HCEC 1CT (cell line): ENCODE measurements at regions not wholly inside any gene's neighbourhood (a gene's known extent, or its start where the extent isn't known, plus 50 kb on each side); places are given as distances from the start of the nearest gene placed in this dataset.
"Not testable (repeated sequence)": the region's sequence is repeated elsewhere in the genome, so short reads cannot be mapped to it uniquely, and the experiment has no call there.

Source experiments
- DNase-seq: peaks from one replicate; pipeline ENCODE4 v3.0.0-alpha.2; 2017

GRCh38 chr3:168738527-168739325 is 643.0 kb upstream of the GOLIM4 start:
- no peak for DNase-seq

GRCh38 chr3:168736202-168736601 is 640.5 kb upstream of the GOLIM4 start:
- DNase-seq, result no peak

- no peak for DNase-seq
These were observed 634.3 kb upstream of the GOLIM4 start for GRCh38 chr3:168730073-168730472.

GRCh38 chr3:168722091-168722490 is 626.4 kb upstream of the GOLIM4 start:
- DNase-seq, result no peak

GRCh38 chr3:168714609-168715240 is 619.0 kb upstream of the GOLIM4 start:
- no peak for DNase-seq

GRCh38 chr3:168709073-168709472 is 613.3 kb upstream of the GOLIM4 start:
- DNase-seq, result no peak

GRCh38 chr3:168707900-168708299 is 612.2 kb upstream of the GOLIM4 start:
- DNase-seq, result no peak

GRCh38 chr3:168705412-168705811 is 609.7 kb upstream of the GOLIM4 start:
- no peak for DNase-seq

- DNase-seq, result no peak
These were observed 600.3 kb upstream of the GOLIM4 start for GRCh38 chr3:168696051-168696450.

- DNase-seq, result no peak
These were observed 598.1 kb upstream of the GOLIM4 start for GRCh38 chr3:168693870-168694269.

GRCh38 chr3:168688267-168688666 is 592.5 kb upstream of the GOLIM4 start:
- DNase-seq, result no peak

GRCh38 chr3:168684519-168684918 is 588.8 kb upstream of the GOLIM4 start:
- no peak for DNase-seq

GRCh38 chr3:168678730-168679129 is 583.0 kb upstream of the GOLIM4 start:
- DNase-seq, result no peak

- no peak for DNase-seq
These were observed 575.4 kb upstream of the GOLIM4 start for GRCh38 chr3:168671091-168671490.

- DNase-seq, result not testable (repeated sequence)
These were observed 565.3 kb upstream of the GOLIM4 start for GRCh38 chr3:168660879-168661657.

GRCh38 chr3:168659015-168659414 is 563.3 kb upstream of the GOLIM4 start:
- DNase-seq, result no peak

GRCh38 chr3:168655611-168656010 is 559.9 kb upstream of the GOLIM4 start:
- no peak for DNase-seq

GRCh38 chr3:168654700-168655099 is 559.0 kb upstream of the GOLIM4 start:
- DNase-seq, result no peak

GRCh38 chr3:168653255-168653654 is 557.5 kb upstream of the GOLIM4 start:
- DNase-seq, result no peak

GRCh38 chr3:168648321-168648720 is 552.6 kb upstream of the GOLIM4 start:
- no peak for DNase-seq

- DNase-seq, result no peak
These were observed 551.9 kb upstream of the GOLIM4 start for GRCh38 chr3:168647582-168647981.

- DNase-seq, result no peak
These were observed 549.5 kb upstream of the GOLIM4 start for GRCh38 chr3:168645180-168645579.

GRCh38 chr3:168628549-168628948 is 532.8 kb upstream of the GOLIM4 start:
- DNase-seq, result no peak

GRCh38 chr3:168625477-168625876 is 529.8 kb upstream of the GOLIM4 start:
- no peak for DNase-seq
